Neural progenitor cell (in vitro differentiated cells): ENCODE measurements at regions not wholly inside any gene's neighbourhood (a gene's known extent, or its start where the extent isn't known, plus 50 kb on each side); places are given as distances from the start of the nearest gene placed in this dataset.

Source experiments
- DNase-seq: peaks from one replicate; pipeline ENCODE4 v3.0.0-alpha.2; 2016; ENCODE audit warnings: low spot score
- H2AFZ ChIP-seq: fragments of 200-600 bp; sonication (generic); replicated peaks from 2 replicates; pipeline ENCODE4 v1.6.1; 2016; ENCODE audit warnings: antibody characterized with exemption
- H3F3A ChIP-seq: fragments of 200-600 bp; sonication (generic); 2 replicates; pipeline ENCODE4 v1.6.1; 2016; ENCODE audit warnings: antibody characterized with exemption, low read depth
- H3K27ac ChIP-seq: fragments of 200-600 bp; sonication (generic); 2 replicates; pipeline ENCODE4 v1.5.1; 2016; ENCODE audit warnings: mild to moderate bottlenecking
- H3K27me3 ChIP-seq: fragments of 200-600 bp; sonication (generic); 2 replicates; pipeline ENCODE4 v1.6.1; 2016; ENCODE audit warnings: mild to moderate bottlenecking, moderate library complexity
- H3K36me3 ChIP-seq: fragments of 200-600 bp; sonication (generic); 2 replicates; pipeline ENCODE4 v1.5.1; 2016
- H3K4me1 ChIP-seq: fragments of 200-600 bp; sonication (generic); 2 replicates; pipeline ENCODE4 v1.6.1; 2016; ENCODE audit warnings: mixed run types
- H3K4me2 ChIP-seq: fragments of 200-600 bp; sonication (generic); 2 replicates; pipeline ENCODE4 v1.6.1; 2016
- H3K4me3 ChIP-seq: fragments of 200-600 bp; sonication (generic); 2 replicates; pipeline ENCODE4 v1.5.1; 2016
- H3K79me2 ChIP-seq: fragments of 200-600 bp; sonication (generic); 2 replicates; pipeline ENCODE4 v1.6.1; 2016; ENCODE audit warnings: low read depth
- H3K9ac ChIP-seq: fragments of 200-600 bp; sonication (generic); 2 replicates; pipeline ENCODE4 v1.6.1; 2016
- H3K9me3 ChIP-seq: fragments of 200-600 bp; sonication (generic); 2 replicates; pipeline ENCODE4 v1.5.1; 2016; ENCODE audit warnings: low read depth
- H4K20me1 ChIP-seq: fragments of 200-600 bp; sonication (generic); 2 replicates; pipeline ENCODE4 v1.6.1; 2016; ENCODE audit warnings: low read depth
- H3K27ac Mint-ChIP-seq: 3 replicates; pipeline ENCODE4 v1.8.0; 2021; ENCODE audit warnings: mixed read lengths
- H3K27me3 Mint-ChIP-seq: 2 replicates; pipeline ENCODE4 v1.8.0; 2022; ENCODE audit warnings: low read depth, mild to moderate bottlenecking, inconsistent platforms, moderate library complexity, mixed read lengths; ENCODE audit not compliant: insufficient read depth
- H3K36me3 Mint-ChIP-seq: 3 replicates; pipeline ENCODE4 v1.8.0; 2021; ENCODE audit warnings: mixed read lengths
- H3K4me1 Mint-ChIP-seq: 3 replicates; pipeline ENCODE4 v1.8.0; 2021; ENCODE audit warnings: mixed read lengths
- H3K4me3 Mint-ChIP-seq: 3 replicates; pipeline ENCODE4 v1.8.0; 2021; ENCODE audit warnings: mild to moderate bottlenecking, moderate library complexity, mixed read lengths
- H3K9me3 Mint-ChIP-seq: 3 replicates; pipeline ENCODE4 v1.8.0; 2020; ENCODE audit warnings: mixed read lengths
- EZH2 ChIP-seq: fragments of 200-600 bp; sonication (generic); IDR thresholded peaks from 2 replicates; pipeline ENCODE4 v1.6.1; 2017; ENCODE audit warnings: antibody characterized with exemption, mild to moderate bottlenecking, moderate library complexity
- EZH2phosphoT487 ChIP-seq: fragments of 200-600 bp; sonication (generic); IDR thresholded peaks from 2 replicates; pipeline ENCODE4 v1.6.1; 2017; ENCODE audit warnings: antibody characterized with exemption
- TF ChIP-seq, protein P1 (sequence below): fragments of 200-600 bp; sonication (generic); IDR thresholded peaks from 2 replicates; pipeline ENCODE4 v1.5.1; 2017; ENCODE audit warnings: antibody characterized with exemption, mild to moderate bottlenecking

DNA sequence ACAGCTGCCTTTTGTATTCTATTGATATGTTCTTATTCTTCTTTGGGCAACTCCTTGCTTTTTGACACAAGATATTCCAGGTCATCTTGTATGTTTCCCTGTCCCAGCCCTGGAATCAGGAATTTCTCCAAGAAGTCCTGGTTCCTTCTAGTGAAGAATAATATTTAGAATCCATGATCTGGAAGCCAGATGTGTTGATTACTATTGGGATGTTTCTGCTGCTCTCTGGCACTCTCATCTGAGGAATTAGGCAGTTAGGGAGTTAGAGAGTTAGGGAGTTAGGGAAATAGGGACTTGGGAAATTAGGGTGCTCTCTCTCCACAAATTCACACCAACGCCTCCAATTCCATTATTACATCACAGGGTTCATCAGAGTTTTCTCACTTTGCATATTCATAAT is 191.2 kb downstream of the ZNF330 start:
- H3K27me3 Mint-ChIP-seq = no peaks in the 10 kb centered on the region
- DNase-seq = no peak
- Histone ChIP-seq H3K4me2 (no peak overlapping the region), H3F3A (no peaks in the 10 kb centered on the region), H3K9ac (no peak overlapping the region), H3K4me3 (no peak overlapping the region), H3K9me3 (no peaks in the 10 kb centered on the region), H3K36me3 (no peaks in the 10 kb centered on the region), H4K20me1 (no peaks in the 10 kb centered on the region), H3K79me2 (no peaks in the 10 kb centered on the region), H3K4me1 (no peaks in the 10 kb centered on the region), H3K27me3 (no peaks in the 10 kb centered on the region), H3K27ac (no peak overlapping the region), H2AFZ (no peak overlapping the region)
- H3K4me1 Mint-ChIP-seq = no peaks in the 10 kb centered on the region
- TF ChIP-seq EZH2 (no peak), EZH2phosphoT487 (no peak)
- TF ChIP-seq, protein P1, sequence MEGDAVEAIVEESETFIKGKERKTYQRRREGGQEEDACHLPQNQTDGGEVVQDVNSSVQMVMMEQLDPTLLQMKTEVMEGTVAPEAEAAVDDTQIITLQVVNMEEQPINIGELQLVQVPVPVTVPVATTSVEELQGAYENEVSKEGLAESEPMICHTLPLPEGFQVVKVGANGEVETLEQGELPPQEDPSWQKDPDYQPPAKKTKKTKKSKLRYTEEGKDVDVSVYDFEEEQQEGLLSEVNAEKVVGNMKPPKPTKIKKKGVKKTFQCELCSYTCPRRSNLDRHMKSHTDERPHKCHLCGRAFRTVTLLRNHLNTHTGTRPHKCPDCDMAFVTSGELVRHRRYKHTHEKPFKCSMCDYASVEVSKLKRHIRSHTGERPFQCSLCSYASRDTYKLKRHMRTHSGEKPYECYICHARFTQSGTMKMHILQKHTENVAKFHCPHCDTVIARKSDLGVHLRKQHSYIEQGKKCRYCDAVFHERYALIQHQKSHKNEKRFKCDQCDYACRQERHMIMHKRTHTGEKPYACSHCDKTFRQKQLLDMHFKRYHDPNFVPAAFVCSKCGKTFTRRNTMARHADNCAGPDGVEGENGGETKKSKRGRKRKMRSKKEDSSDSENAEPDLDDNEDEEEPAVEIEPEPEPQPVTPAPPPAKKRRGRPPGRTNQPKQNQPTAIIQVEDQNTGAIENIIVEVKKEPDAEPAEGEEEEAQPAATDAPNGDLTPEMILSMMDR = no peak
- H3K36me3 Mint-ChIP-seq = no peaks in the 10 kb centered on the region
- H3K9me3 Mint-ChIP-seq = no peaks in the 10 kb centered on the region
- H3K4me3 Mint-ChIP-seq = no peak overlapping the region
- no peak overlapping the region for H3K27ac Mint-ChIP-seq

DNA sequence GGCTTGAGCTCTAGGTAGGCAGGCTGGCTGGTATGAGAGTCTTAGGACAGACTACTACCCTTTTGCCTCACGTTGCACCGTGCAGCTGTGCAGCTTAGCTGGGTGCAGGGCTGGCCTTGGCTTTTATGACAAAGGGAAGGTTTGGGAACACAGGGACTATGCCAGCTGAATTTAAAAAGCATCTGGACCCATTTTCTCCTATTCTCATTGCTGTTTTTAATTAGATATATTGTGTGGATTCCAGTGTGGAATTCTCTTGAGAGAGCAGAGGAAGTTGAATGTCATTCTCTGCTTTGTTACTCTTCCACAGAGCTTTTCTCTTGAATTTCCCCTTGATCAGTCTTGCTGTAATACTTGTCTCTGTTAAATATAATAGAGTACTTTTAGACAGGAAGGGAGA is 192.7 kb downstream of the ZNF330 start:
- H3K27ac Mint-ChIP-seq = no peak overlapping the region
- Histone ChIP-seq H3K9me3 (no peaks in the 10 kb centered on the region), H3K4me2 (no peak overlapping the region), H3F3A (no peaks in the 10 kb centered on the region), H3K9ac (no peak overlapping the region), H2AFZ (no peak overlapping the region), H4K20me1 (no peaks in the 10 kb centered on the region), H3K27me3 (no peaks in the 10 kb centered on the region), H3K27ac (no peak overlapping the region), H3K4me1 (no peaks in the 10 kb centered on the region), H3K79me2 (no peaks in the 10 kb centered on the region), H3K4me3 (no peak overlapping the region), H3K36me3 (no peaks in the 10 kb centered on the region)
- no peaks in the 10 kb centered on the region for H3K27me3 Mint-ChIP-seq
- H3K4me3 Mint-ChIP-seq = no peak overlapping the region
- no peaks in the 10 kb centered on the region for H3K9me3 Mint-ChIP-seq
- no peaks in the 10 kb centered on the region for H3K4me1 Mint-ChIP-seq
- DNase-seq = no peak
- H3K36me3 Mint-ChIP-seq = no peaks in the 10 kb centered on the region
- TF ChIP-seq EZH2phosphoT487 = no peak
- TF ChIP-seq EZH2 = no peak
- TF ChIP-seq, protein P1 = no peak

DNA sequence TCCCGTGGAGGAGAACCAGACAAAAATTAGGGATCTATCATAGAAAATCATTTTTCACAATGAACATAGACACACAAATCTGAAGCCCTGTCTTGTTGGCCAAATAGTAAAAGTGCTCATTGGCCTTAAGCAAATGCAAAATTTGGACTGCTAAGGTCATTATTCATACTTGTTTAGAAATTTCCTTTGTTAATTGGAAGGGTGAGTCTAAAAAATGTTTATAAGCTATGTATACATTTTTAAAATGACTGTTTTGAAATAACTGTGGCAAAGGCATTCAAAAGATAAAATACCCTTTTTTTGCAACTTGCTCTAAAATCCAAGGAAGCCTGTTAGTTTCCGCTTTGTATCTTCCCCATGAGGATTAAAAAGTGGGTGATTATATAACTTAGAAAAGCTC is 195.0 kb downstream of the ZNF330 start:
- no peaks in the 10 kb centered on the region for H3K27me3 Mint-ChIP-seq
- TF ChIP-seq, protein P1 = no peak
- TF ChIP-seq EZH2phosphoT487 (no peak), EZH2 (no peak)
- H3K9ac ChIP-seq = no peak overlapping the region
- no peaks in the 10 kb centered on the region for H3K36me3 ChIP-seq
- H3K4me1 ChIP-seq = no peaks in the 10 kb centered on the region
- DNase-seq = no peak
- H3K4me3 ChIP-seq = no peak overlapping the region
- no peak overlapping the region for H3K27ac Mint-ChIP-seq
- no peak overlapping the region for H3K4me3 Mint-ChIP-seq
- no peak overlapping the region for H3K4me2 ChIP-seq
- no peak overlapping the region for H2AFZ ChIP-seq
- H4K20me1 ChIP-seq = no peaks in the 10 kb centered on the region
- no peaks in the 10 kb centered on the region for H3K4me1 Mint-ChIP-seq
- H3K9me3 Mint-ChIP-seq = peaks cover 3% of the 10 kb centered on the region
- no peaks in the 10 kb centered on the region for H3K79me2 ChIP-seq
- no peaks in the 10 kb centered on the region for H3K9me3 ChIP-seq
- no peak overlapping the region for H3K27ac ChIP-seq
- H3K36me3 Mint-ChIP-seq = no peaks in the 10 kb centered on the region
- no peaks in the 10 kb centered on the region for H3F3A ChIP-seq
- no peaks in the 10 kb centered on the region for H3K27me3 ChIP-seq

DNA sequence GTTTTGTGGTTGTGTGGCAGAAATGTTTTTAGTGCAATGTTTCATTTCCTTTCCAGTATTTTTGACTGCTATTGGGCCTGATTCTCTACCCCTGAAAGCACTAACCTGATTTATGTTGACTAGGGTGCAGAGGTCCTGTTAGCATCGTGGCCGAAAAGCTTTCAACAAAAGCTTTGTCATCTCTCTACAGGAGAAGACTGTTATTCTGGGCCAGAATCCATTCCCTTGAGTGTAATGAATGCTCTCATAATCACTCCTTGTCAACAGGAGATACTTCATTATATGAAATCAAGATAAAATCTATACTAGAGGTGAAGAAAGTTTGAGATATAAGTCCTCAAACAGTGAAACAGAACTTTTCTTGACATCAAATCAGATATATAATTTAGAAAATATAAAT is 195.5 kb downstream of the ZNF330 start:
- Mint-ChIP-seq H3K4me1 (no peaks in the 10 kb centered on the region), H3K27ac (no peak overlapping the region), H3K27me3 (no peaks in the 10 kb centered on the region), H3K36me3 (no peaks in the 10 kb centered on the region), H3K4me3 (no peak overlapping the region), H3K9me3 (peaks cover 3% of the 10 kb centered on the region)
- no peak overlapping the region for H3K27ac ChIP-seq
- H3F3A ChIP-seq = no peaks in the 10 kb centered on the region
- H2AFZ ChIP-seq = no peak overlapping the region
- H3K36me3 ChIP-seq = no peaks in the 10 kb centered on the region
- no peak overlapping the region for H3K4me2 ChIP-seq
- no peak overlapping the region for H3K9ac ChIP-seq
- H3K9me3 ChIP-seq = no peaks in the 10 kb centered on the region
- no peak for DNase-seq
- no peaks in the 10 kb centered on the region for H3K4me1 ChIP-seq
- no peaks in the 10 kb centered on the region for H3K79me2 ChIP-seq
- H3K4me3 ChIP-seq = no peak overlapping the region
- no peaks in the 10 kb centered on the region for H3K27me3 ChIP-seq
- H4K20me1 ChIP-seq = no peaks in the 10 kb centered on the region
- TF ChIP-seq EZH2 = no peak
- TF ChIP-seq, protein P1 = no peak
- no peak for TF ChIP-seq EZH2phosphoT487
